Progenitor cell of endocrine pancreas (in vitro differentiated cells): ENCODE measurements at regions not wholly inside any gene's neighbourhood (a gene's known extent, or its start where the extent isn't known, plus 50 kb on each side); places are given as distances from the start of the nearest gene placed in this dataset.

Experiments
- DNase-seq: peaks from one replicate; pipeline ENCODE4 v3.0.0; 2021; ENCODE audit warnings: low spot score; ENCODE audit not compliant: unreplicated experiment
- H3K27ac Mint-ChIP-seq: 2 replicates; pipeline ENCODE4 v1.8.0; 2021; ENCODE audit warnings: mild to moderate bottlenecking, moderate library complexity, mixed read lengths
- H3K27me3 Mint-ChIP-seq: 2 replicates; pipeline ENCODE4 v1.8.0; 2021; ENCODE audit warnings: mixed read lengths
- H3K36me3 Mint-ChIP-seq: 2 replicates; pipeline ENCODE4 v1.8.0; 2022; ENCODE audit warnings: mixed read lengths; ENCODE audit not compliant: insufficient read depth
- H3K4me1 Mint-ChIP-seq: 2 replicates; pipeline ENCODE4 v1.8.0; 2021; ENCODE audit warnings: low read depth, mixed read lengths
- H3K4me3 Mint-ChIP-seq: 2 replicates; pipeline ENCODE4 v1.8.0; 2021; ENCODE audit warnings: low read depth, mild to moderate bottlenecking, moderate library complexity, mixed read lengths
- H3K9me3 Mint-ChIP-seq: 2 replicates; pipeline ENCODE4 v1.8.0; 2021; ENCODE audit warnings: low read depth, mixed read lengths
- CTCF ChIP-seq: fragments of 200-600 bp; sonication (generic); IDR thresholded peaks from one replicate; pipeline ENCODE4 v1.5.0; 2021; ENCODE audit warnings: antibody characterized with exemption, mild to moderate bottlenecking; ENCODE audit not compliant: unreplicated experiment

- DNase-seq, result no peak
- Mint-ChIP-seq H3K27me3 (no peaks in the 10 kb centered on the region), H3K36me3 (no peaks in the 10 kb centered on the region), H3K9me3 (no peaks in the 10 kb centered on the region), H3K4me1 (no peaks in the 10 kb centered on the region), H3K4me3 (no peak overlapping the region), H3K27ac (no peak overlapping the region)
- no peak for TF ChIP-seq CTCF
These were observed 173.1 kb downstream of the ETNK1 start for GRCh38 chr12:22798116-22798515.

- DNase-seq, result no peak
- H3K4me3 Mint-ChIP-seq, result no peak overlapping the region
- no peak overlapping the region for H3K27ac Mint-ChIP-seq
- H3K9me3 Mint-ChIP-seq, result no peaks in the 10 kb centered on the region
- no peaks in the 10 kb centered on the region for H3K36me3 Mint-ChIP-seq
- H3K4me1 Mint-ChIP-seq, result no peaks in the 10 kb centered on the region
- TF ChIP-seq CTCF, result no peak
- no peaks in the 10 kb centered on the region for H3K27me3 Mint-ChIP-seq
These were observed 174.5 kb downstream of the ETNK1 start for GRCh38 chr12:22799503-22799902.

- Mint-ChIP-seq H3K27ac (no peak overlapping the region), H3K27me3 (no peaks in the 10 kb centered on the region), H3K4me3 (no peak overlapping the region), H3K36me3 (no peaks in the 10 kb centered on the region), H3K9me3 (no peaks in the 10 kb centered on the region), H3K4me1 (no peaks in the 10 kb centered on the region)
- no peak for TF ChIP-seq CTCF
- DNase-seq, result no peak
These were observed 175.4 kb downstream of the ETNK1 start for GRCh38 chr12:22800332-22800731.

- Mint-ChIP-seq H3K27ac (no peak overlapping the region), H3K4me3 (no peak overlapping the region), H3K27me3 (no peaks in the 10 kb centered on the region), H3K4me1 (no peaks in the 10 kb centered on the region), H3K9me3 (no peaks in the 10 kb centered on the region), H3K36me3 (no peaks in the 10 kb centered on the region)
- no peak for DNase-seq
- no peak for TF ChIP-seq CTCF
These were observed 178.1 kb downstream of the ETNK1 start for GRCh38 chr12:22802883-22803630.

- no peak overlapping the region for H3K27ac Mint-ChIP-seq
- no peaks in the 10 kb centered on the region for H3K36me3 Mint-ChIP-seq
- H3K9me3 Mint-ChIP-seq, result no peaks in the 10 kb centered on the region
- no peak overlapping the region for H3K4me3 Mint-ChIP-seq
- no peaks in the 10 kb centered on the region for H3K27me3 Mint-ChIP-seq
- H3K4me1 Mint-ChIP-seq, result no peaks in the 10 kb centered on the region
- DNase-seq, result no peak
- no peak for TF ChIP-seq CTCF
These were observed 178.8 kb downstream of the ETNK1 start for GRCh38 chr12:22803725-22804124.
